AG04450 (cell line): ENCODE measurements at regions not wholly inside any gene's neighbourhood (a gene's known extent, or its start where the extent isn't known, plus 50 kb on each side); places are given as distances from the start of the nearest gene placed in this dataset.

Source experiments
- CTCF ChIA-PET: fragments of 300-600, 350-600 bp; formaldehyde crosslinking; extraction: SDS; loops from one replicate; lab custom pipeline; 2022; ENCODE audit warnings: antibody characterized with exemption, inconsistent platforms; lab: Charles Lee
- POLR2A ChIA-PET: fragments of 350-600 bp; formaldehyde crosslinking; extraction: SDS; loops from one replicate; lab custom pipeline; 2021; ENCODE audit warnings: antibody characterized with exemption, inconsistent platforms; lab: Yijun Ruan, JAX
- DNase-seq: peaks from one replicate; pipeline ENCODE4 v3.0.0-alpha.2; 2011; ENCODE audit warnings: low read depth, low spot score
- H3K27ac ChIP-seq: one replicate; pipeline ENCODE4 v1.5.1; 2012; ENCODE audit warnings: low read depth, low read length, control low read depth
- H3K27me3 ChIP-seq: one replicate; pipeline ENCODE4 v1.6.0; 2012; ENCODE audit warnings: low read length; ENCODE audit not compliant: control insufficient read depth, insufficient read depth
- H3K4me3 ChIP-seq: 2 replicates; pipeline ENCODE4 v1.5.1; 2011; ENCODE audit warnings: mild to moderate bottlenecking, low read depth, low read length, control low read depth
- H3K9me3 ChIP-seq: 2 replicates; pipeline ENCODE4 v1.5.1; 2012; ENCODE audit warnings: low read length; ENCODE audit not compliant: control insufficient read depth, insufficient read depth
- CTCF ChIP-seq: IDR thresholded peaks from 2 replicates; pipeline ENCODE4 v1.5.1; 2011; ENCODE audit warnings: low read depth, low read length, control low read depth, inconsistent platforms

- CTCF ChIA-PET, result no interaction called here
- H3K27me3 ChIP-seq, result no peaks in the 10 kb centered on the region
Observed at GRCh38 chr7:49618028-49618427, 155.4 kb upstream of the VWC2 start.

DNA sequence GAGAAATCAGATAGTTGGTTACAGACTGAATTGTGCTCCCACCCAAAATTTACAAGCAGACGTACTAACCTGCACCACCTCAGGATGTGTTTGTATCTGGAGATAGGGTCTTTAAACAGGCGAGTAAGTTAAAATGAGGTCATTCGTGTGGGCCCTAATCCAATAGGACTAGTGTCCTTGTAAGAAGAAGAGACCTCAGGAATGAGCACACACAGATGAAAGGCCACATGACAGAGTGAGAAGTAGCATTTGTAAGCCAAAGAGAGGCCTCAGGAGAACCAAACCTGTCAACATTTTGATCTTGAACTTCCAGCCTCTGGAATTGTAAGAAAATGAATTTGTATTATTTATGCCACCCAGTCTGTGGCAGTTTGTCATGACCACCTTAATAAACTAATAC lies 149.5 kb upstream of the VWC2 start:
- Histone ChIP-seq H3K4me3 (no peak overlapping the region), H3K9me3 (peaks cover 7% of the 10 kb centered on the region), H3K27me3 (no peaks in the 10 kb centered on the region), H3K27ac (no peak overlapping the region)
- DNase-seq, result no peak
- ChIA-PET CTCF (no interaction called here), POLR2A (no interaction called here)
- no peak for TF ChIP-seq CTCF

More at GRCh38 chr7:49618028-49618427, 155.4 kb upstream of the VWC2 start:
- Histone ChIP-seq H3K27ac (no peak overlapping the region), H3K4me3 (no peak overlapping the region), H3K9me3 (peaks cover 12% of the 10 kb centered on the region; the same call in 1 of the 2 replicates)
- DNase-seq, result no peak
- POLR2A ChIA-PET, result no interaction called here
- TF ChIP-seq CTCF, result no peak

- DNase-seq, result no peak
- CTCF ChIA-PET, result no interaction called here
- POLR2A ChIA-PET, result no interaction called here
Observed at GRCh38 chr7:49624611-49625010, 148.8 kb upstream of the VWC2 start.

GRCh38 chr7:49630513-49630912 lies 142.9 kb upstream of the VWC2 start:
- Histone ChIP-seq H3K27ac (no peak overlapping the region), H3K9me3 (peaks cover 20% of the 10 kb centered on the region), H3K27me3 (no peaks in the 10 kb centered on the region), H3K4me3 (no peak overlapping the region)
- no peak for DNase-seq
- ChIA-PET POLR2A (no interaction called here), CTCF (no interaction called here)
- TF ChIP-seq CTCF, result no peak

More at GRCh38 chr7:49624611-49625010, 148.8 kb upstream of the VWC2 start:
- peaks cover 5% of the 10 kb centered on the region for H3K9me3 ChIP-seq
- no peak overlapping the region for H3K4me3 ChIP-seq
- TF ChIP-seq CTCF, result no peak
- H3K27ac ChIP-seq, result no peak overlapping the region
- H3K27me3 ChIP-seq, result no peaks in the 10 kb centered on the region

GRCh38 chr7:49631071-49631815 lies 142.2 kb upstream of the VWC2 start:
- Histone ChIP-seq H3K27me3 (no peaks in the 10 kb centered on the region), H3K9me3 (peaks cover 20% of the 10 kb centered on the region), H3K27ac (no peak overlapping the region), H3K4me3 (no peak overlapping the region)
- DNase-seq, result no peak
- ChIA-PET CTCF (no interaction called here), POLR2A (no interaction called here)
- TF ChIP-seq CTCF, result no peak
